Breast epithelium (tissue), 4 donors: ENCODE measurements at regions not wholly inside any gene's neighbourhood (a gene's known extent, or its start where the extent isn't known, plus 50 kb on each side); places are given as distances from the start of the nearest gene placed in this dataset.
"Not testable (repeated sequence)": the region's sequence is repeated elsewhere in the genome, so short reads cannot be mapped to it uniquely, and the experiment has no call there.

ENCODE experiments used
- DNase-seq, 2 donors: peaks; one replicate each; pipeline ENCODE4 v3.0.0-alpha.2; 2019; ENCODE audit warnings: low spot score in 2 of 2
- H3K27ac ChIP-seq, 2 donors: fragments of 200-600 bp; sonication (generic) in 1 of 2; one replicate each; pipeline ENCODE4 v1.5.1; 2016 to 2019; ENCODE audit warnings: mild to moderate bottlenecking in 1 of 2
- H3K27me3 ChIP-seq, 2 donors: fragments of 200-600 bp; sonication (generic) in 1 of 2; one replicate each; pipeline versions ENCODE4 v1.5.1 to v1.6.0; 2017 to 2019; ENCODE audit warnings: control low read depth in 1 of 2, mild to moderate bottlenecking in 1 of 2
- H3K36me3 ChIP-seq: fragments of 200-600 bp; one replicate; pipeline ENCODE4 v1.5.1; 2019
- H3K4me1 ChIP-seq, 2 donors: fragments of 200-600 bp; sonication (generic); one replicate each; pipeline ENCODE4 v1.5.1; 2016 to 2019; ENCODE audit warnings: control low read depth in 1 of 2
- H3K4me3 ChIP-seq, 3 donors: fragments of 200-600 bp; sonication (generic); 1 replicate in 2 of 3; 2 replicates in 1 of 3; pipeline ENCODE4 v1.5.1; 2016 to 2019; ENCODE audit warnings: mild to moderate bottlenecking in 3 of 3, moderate library complexity in 2 of 3
- H3K9me3 ChIP-seq, 2 donors: fragments of 200-600 bp; sonication (generic) in 1 of 2; one replicate each; pipeline ENCODE4 v1.5.1; 2016 to 2019; ENCODE audit warnings: control low read depth in 1 of 2
- POLR2A ChIP-seq: fragments of 450-650 bp; IDR thresholded peaks from one replicate; pipeline ENCODE4 v1.6.1; 2016; ENCODE audit warnings: antibody characterized with exemption, mild to moderate bottlenecking, moderate library complexity
- POLR2AphosphoS5 ChIP-seq, 3 donors: sonication (generic); formaldehyde crosslinking; IDR thresholded peaks; one replicate each; pipeline ENCODE4 v1.6.1; 2017; ENCODE audit warnings: antibody characterized with exemption in 3 of 3
- intact Hi-C: fragments of 100-400 bp; cut with DNase I; formaldehyde crosslinking; loops from one replicate; pipeline ENCODE4 v1.15.1; 2023; ENCODE audit warnings: low total_unique reads
- TF ChIP-seq, protein P1 (sequence below), 3 donors: fragments of 450-650 bp; IDR thresholded peaks; one replicate each; pipeline ENCODE4 v1.5.1; 2016 to 2017; ENCODE audit warnings: antibody characterized with exemption in 3 of 3, mild to moderate bottlenecking in 3 of 3, moderate library complexity in 3 of 3

DNA sequence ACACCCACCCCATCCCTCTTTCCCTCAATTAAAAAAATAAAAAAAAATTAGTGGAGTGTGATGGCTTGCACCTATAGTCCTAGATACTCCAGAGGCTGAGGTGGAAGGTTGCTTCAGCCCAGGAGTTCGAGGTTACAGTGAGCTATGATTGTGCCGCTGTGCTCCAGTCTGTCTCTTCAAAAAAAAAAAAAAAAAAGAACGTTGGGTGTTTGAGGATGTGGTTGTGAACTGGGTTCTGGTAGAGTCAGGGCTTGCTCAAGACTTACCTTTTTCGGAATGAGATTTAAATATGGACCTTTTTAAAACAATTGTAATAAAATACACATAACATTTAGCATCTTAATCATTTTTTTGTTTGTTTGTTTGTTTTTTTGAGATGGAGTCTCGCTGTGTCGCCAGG is 211.9 kb downstream of the OR2B2 start:
- intact Hi-C loops: no loop called here
- H3K36me3 ChIP-seq: no peaks in the 10 kb centered on the region
- no peak for DNase-seq
- H3K27me3 ChIP-seq: no peaks in the 10 kb centered on the region
- H3K9me3 ChIP-seq: no peaks in the 10 kb centered on the region
- no peaks in the 10 kb centered on the region for H3K4me1 ChIP-seq
- TF ChIP-seq POLR2AphosphoS5 (IDR thresholded peaks at IDR 0.05): no peak
- TF ChIP-seq POLR2A: no peak
- TF ChIP-seq, protein P1, sequence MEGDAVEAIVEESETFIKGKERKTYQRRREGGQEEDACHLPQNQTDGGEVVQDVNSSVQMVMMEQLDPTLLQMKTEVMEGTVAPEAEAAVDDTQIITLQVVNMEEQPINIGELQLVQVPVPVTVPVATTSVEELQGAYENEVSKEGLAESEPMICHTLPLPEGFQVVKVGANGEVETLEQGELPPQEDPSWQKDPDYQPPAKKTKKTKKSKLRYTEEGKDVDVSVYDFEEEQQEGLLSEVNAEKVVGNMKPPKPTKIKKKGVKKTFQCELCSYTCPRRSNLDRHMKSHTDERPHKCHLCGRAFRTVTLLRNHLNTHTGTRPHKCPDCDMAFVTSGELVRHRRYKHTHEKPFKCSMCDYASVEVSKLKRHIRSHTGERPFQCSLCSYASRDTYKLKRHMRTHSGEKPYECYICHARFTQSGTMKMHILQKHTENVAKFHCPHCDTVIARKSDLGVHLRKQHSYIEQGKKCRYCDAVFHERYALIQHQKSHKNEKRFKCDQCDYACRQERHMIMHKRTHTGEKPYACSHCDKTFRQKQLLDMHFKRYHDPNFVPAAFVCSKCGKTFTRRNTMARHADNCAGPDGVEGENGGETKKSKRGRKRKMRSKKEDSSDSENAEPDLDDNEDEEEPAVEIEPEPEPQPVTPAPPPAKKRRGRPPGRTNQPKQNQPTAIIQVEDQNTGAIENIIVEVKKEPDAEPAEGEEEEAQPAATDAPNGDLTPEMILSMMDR (IDR thresholded peaks at IDR 0.05): no peak
- H3K27ac ChIP-seq: no peak overlapping the region
- H3K4me3 ChIP-seq: no peak overlapping the region

DNA sequence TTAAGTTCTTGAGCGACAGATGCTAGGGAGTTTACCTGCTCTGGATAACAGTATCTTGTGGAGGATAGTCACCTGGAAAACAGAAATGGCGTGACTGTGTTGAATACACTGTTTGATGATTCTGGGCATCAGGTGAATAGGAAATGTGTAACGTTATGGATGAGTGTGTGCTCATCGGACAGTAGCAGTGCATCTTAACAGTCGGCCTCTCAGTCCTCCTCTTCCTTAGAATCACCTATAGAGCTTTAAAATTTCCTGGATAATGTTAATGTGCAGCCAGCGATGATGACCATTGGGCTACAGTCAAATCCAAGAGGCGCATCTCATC is 217.7 kb downstream of the OR2B2 start:
- H3K4me3 ChIP-seq: peak overlapping the region in 2 of 3 donors; percentile 60 to 66
- H3K36me3 ChIP-seq: no peaks in the 10 kb centered on the region
- H3K27ac ChIP-seq: no peak overlapping the region
- TF ChIP-seq, protein P1 (IDR thresholded peaks at IDR 0.05): no peak
- no peak for TF ChIP-seq POLR2A
- no peak for TF ChIP-seq POLR2AphosphoS5 (IDR thresholded peaks at IDR 0.05)
- H3K4me1 ChIP-seq: no peaks in the 10 kb centered on the region
- intact Hi-C loops: no loop called here
- no peak for DNase-seq
- H3K27me3 ChIP-seq: no peaks in the 10 kb centered on the region
- no peaks in the 10 kb centered on the region for H3K9me3 ChIP-seq

DNA sequence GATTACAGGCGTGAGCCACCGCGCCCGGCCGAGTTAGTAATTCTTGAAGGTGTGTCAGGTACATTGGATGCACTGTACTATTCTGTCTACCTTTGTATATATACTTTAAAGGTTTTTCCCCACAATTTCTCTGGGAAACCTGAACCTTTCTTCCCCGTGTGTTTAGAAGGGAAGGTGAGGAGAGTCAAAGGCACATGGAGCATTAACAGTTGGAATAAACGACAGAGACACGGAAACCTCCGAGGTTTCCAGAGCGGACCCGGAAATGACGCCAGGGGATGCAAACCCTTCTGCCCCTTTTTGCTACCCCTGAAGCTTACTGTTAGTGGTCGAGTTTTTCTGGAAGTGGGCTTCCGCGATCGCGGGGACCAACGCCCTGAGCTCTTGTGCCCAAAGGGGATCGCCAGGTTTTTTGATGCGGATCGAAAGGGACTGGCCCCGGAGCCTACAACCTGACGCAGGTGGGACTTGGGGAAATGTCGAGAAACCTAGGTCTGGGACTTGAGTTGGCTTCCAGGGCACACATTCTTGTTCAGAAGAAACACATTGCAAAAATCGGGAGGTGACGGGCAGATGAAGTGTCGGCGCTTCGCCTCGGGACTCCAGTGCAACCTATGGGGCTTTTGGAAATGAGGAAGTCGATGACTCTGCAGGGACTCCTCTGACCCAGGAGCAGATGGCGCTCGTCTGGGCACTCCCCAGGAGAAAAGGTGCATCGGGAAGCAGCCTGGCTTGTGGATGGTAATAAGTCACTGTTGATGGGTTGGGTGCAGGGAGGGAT is 218.2 kb downstream of the OR2B2 start:
- no peaks in the 10 kb centered on the region for H3K27me3 ChIP-seq
- intact Hi-C loops: no loop called here
- H3K36me3 ChIP-seq: no peaks in the 10 kb centered on the region
- no peaks in the 10 kb centered on the region for H3K4me1 ChIP-seq
- H3K4me3 ChIP-seq: peak overlapping the region in 2 of 3 donors; percentile 60 to 66
- peak overlapping the region; percentile 4 to 42 for H3K27ac ChIP-seq
- H3K9me3 ChIP-seq: no peaks in the 10 kb centered on the region
- no peak for TF ChIP-seq POLR2AphosphoS5 (IDR thresholded peaks at IDR 0.05)
- no peak for TF ChIP-seq POLR2A
- TF ChIP-seq, protein P1 (IDR thresholded peaks at IDR 0.05): no peak
- no peak for DNase-seq

DNA sequence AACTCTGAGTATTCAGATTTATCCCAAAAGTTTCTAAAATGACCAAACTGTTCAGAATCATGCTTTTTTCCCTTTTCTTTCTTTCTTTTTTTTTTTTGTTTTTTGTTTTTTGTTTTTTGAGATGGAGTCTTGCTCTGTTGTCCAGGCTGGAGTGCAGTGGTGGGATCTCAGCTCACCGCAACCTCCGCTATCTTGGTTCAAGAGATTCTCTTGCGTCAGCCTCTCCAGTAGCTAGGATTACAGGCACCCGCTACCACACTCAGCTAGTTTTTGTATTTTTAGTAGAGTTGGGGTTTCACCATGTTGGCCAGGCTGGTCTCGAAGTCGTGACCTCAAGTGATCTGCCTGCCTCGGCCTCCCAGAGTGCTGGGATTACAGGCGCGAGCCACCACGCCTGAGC is 219.2 kb upstream of the ZNF184 start:
- H3K36me3 ChIP-seq, H3K27me3 ChIP-seq, H3K4me3 ChIP-seq, intact Hi-C loops, H3K9me3 ChIP-seq, H3K27ac ChIP-seq, H3K4me1 ChIP-seq, DNase-seq: not testable (repeated sequence)

DNA sequence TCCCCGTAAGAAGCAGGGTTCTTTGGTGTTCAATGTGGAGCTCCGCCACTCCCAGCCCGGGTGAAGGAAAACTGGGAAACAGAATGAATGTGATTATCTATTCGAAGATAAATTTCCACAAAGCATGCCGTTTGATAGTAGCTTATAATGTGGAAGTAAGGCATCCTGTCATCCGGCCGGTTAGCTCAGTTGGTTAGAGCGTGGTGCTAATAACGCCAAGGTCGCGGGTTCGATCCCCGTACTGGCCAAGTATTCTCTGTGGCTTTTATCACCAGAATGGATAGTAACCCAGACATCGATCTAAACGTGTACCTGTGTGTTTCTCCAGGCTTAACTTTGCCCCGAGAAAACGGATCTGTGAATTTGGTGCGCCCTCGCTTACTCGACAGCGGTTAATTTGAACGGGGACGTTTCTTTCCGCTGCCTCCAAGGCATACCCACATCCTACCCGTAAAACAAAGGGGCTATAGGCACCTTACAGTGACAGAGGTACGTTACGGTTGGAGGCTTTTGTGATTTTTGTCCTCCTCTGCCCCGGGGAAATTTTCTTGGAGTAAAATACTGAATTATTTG is 215.2 kb upstream of the ZNF184 start:
- H3K27ac ChIP-seq: peak overlapping the region; percentile 46 to 62
- TF ChIP-seq POLR2AphosphoS5 (IDR thresholded peaks at IDR 0.05) (peak; percentile 37 to 70 (median 49)), POLR2A (no peak)
- TF ChIP-seq, protein P1 (IDR thresholded peaks at IDR 0.05): no peak

More for the DNA sequence above, 215.2 kb upstream of the ZNF184 start:
- H3K27me3 ChIP-seq: peaks cover 0 to 5% of the 10 kb centered on the region in 2 donors
- DNase-seq: peak; percentile 83 to 85
- intact Hi-C loops: no loop called here
- H3K9me3 ChIP-seq: no peaks in the 10 kb centered on the region
- peak overlapping the region; percentile 39 to 65 (median 58) for H3K4me3 ChIP-seq
- no peaks in the 10 kb centered on the region for H3K36me3 ChIP-seq
- no peaks in the 10 kb centered on the region for H3K4me1 ChIP-seq
